ENCODE measurements at regions not wholly inside any gene's neighbourhood (a gene's known extent, or its start where the extent isn't known, plus 50 kb on each side); places are given as distances from the start of the nearest gene placed in this dataset.

DNA sequence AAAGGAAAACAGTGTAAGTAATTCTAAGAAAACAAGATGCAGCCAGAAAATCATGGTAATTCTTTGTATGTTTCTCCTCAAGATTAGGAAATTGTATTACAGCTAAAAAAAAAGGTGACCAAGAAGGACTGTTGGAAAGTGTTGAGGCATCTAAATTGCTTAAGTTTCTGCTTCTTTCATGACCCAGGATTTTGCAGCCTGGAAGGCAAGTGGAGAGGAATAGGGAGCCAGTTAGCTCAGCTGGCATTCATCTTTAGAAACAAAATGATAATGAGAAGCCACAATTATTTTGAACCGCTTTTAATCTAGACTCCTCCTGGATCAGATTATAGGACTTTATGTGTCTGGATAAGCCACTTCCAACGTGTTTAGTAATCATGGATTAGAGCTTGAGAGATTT lies 56.8 kb upstream of the TMEM229A start (continued):
- TF ChIP-seq ZBTB3 (CRISPR knock-in tag; IDR thresholded peaks at IDR 0.05; ENCODE audit: borderline replicate concordance, low read depth) (no peak), ZNF556 (CRISPR knock-in tag; IDR thresholded peaks at IDR 0.05; ENCODE audit: borderline replicate concordance) (no peak), SMYD3 (CRISPR knock-in tag; IDR thresholded peaks at IDR 0.05) (no peak)
- TF ChIP-seq, protein P1, sequence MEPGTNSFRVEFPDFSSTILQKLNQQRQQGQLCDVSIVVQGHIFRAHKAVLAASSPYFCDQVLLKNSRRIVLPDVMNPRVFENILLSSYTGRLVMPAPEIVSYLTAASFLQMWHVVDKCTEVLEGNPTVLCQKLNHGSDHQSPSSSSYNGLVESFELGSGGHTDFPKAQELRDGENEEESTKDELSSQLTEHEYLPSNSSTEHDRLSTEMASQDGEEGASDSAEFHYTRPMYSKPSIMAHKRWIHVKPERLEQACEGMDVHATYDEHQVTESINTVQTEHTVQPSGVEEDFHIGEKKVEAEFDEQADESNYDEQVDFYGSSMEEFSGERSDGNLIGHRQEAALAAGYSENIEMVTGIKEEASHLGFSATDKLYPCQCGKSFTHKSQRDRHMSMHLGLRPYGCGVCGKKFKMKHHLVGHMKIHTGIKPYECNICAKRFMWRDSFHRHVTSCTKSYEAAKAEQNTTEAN (CRISPR knock-in tag; conservative IDR thresholded peaks at IDR 0.05), result no peak
- TF ChIP-seq, protein P2, sequence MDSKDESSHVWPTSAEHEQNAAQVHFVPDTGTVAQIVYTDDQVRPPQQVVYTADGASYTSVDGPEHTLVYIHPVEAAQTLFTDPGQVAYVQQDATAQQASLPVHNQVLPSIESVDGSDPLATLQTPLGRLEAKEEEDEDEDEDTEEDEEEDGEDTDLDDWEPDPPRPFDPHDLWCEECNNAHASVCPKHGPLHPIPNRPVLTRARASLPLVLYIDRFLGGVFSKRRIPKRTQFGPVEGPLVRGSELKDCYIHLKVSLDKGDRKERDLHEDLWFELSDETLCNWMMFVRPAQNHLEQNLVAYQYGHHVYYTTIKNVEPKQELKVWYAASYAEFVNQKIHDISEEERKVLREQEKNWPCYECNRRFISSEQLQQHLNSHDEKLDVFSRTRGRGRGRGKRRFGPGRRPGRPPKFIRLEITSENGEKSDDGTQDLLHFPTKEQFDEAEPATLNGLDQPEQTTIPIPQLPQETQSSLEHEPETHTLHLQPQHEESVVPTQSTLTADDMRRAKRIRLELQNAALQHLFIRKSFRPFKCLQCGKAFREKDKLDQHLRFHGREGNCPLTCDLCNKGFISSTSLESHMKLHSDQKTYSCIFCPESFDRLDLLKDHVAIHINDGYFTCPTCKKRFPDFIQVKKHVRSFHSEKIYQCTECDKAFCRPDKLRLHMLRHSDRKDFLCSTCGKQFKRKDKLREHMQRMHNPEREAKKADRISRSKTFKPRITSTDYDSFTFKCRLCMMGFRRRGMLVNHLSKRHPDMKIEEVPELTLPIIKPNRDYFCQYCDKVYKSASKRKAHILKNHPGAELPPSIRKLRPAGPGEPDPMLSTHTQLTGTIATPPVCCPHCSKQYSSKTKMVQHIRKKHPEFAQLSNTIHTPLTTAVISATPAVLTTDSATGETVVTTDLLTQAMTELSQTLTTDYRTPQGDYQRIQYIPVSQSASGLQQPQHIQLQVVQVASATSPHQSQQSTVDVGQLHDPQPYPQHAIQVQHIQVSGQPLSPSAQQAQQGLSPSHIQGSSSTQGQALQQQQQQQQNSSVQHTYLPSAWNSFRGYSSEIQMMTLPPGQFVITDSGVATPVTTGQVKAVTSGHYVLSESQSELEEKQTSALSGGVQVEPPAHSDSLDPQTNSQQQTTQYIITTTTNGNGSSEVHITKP (CRISPR knock-in tag; IDR thresholded peaks at IDR 0.05; ENCODE audit: low read depth), result no peak
- TF ChIP-seq, protein P3, sequence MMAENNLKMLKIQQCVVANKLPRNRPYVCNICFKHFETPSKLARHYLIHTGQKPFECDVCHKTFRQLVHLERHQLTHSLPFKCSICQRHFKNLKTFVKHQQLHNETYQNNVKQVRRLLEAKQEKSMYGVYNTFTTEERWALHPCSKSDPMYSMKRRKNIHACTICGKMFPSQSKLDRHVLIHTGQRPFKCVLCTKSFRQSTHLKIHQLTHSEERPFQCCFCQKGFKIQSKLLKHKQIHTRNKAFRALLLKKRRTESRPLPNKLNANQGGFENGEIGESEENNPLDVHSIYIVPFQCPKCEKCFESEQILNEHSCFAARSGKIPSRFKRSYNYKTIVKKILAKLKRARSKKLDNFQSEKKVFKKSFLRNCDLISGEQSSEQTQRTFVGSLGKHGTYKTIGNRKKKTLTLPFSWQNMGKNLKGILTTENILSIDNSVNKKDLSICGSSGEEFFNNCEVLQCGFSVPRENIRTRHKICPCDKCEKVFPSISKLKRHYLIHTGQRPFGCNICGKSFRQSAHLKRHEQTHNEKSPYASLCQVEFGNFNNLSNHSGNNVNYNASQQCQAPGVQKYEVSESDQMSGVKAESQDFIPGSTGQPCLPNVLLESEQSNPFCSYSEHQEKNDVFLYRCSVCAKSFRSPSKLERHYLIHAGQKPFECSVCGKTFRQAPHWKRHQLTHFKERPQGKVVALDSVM (CRISPR knock-in tag; IDR thresholded peaks at IDR 0.05), result no peak
